GM18505 (cell line): ENCODE measurements at regions not wholly inside any gene's neighbourhood (a gene's known extent, or its start where the extent isn't known, plus 50 kb on each side); places are given as distances from the start of the nearest gene placed in this dataset.

Experiments
- ATAC-seq: cut with Tn5 transposase; IDR thresholded peaks from one replicate; pipeline ENCODE4 v1.9.1; 2021; ENCODE audit not compliant: unreplicated experiment
- POLR2A ChIP-seq: IDR thresholded peaks from 4 replicates; pipeline ENCODE4 v1.6.1; 2011; ENCODE audit warnings: borderline replicate concordance; ENCODE audit not compliant: insufficient read depth, insufficient read length; ENCODE audit errors: extremely low read depth

DNA sequence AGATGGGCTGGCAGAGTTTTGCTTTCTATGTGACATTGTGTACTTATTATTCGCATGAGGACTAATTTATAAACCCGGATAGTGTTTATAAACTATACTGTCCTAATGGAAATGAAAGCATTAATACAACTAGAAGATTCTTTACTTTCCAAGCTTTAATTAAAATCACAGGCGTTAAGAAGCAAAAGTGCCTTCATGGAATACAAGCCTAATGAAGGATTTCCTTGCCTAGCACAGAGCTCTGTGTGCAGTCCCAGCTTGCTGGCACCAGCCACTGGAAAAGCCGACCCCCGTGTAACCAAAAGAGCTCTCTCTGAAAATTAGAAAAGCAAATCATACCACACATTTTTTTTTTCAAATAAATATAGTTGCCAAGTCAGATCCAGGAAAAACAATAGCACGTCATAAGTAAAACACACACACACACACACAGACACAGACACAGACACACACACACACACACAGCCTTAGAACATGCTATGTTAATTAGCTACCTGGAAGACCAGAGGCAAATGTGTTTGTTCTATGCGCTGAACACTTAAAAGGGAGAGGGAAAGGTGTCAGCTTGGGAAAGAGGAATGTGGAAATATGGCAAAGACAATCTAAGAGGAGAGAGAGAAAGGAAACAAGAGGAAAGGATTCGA, 1084.2 kb downstream of the TUSC7 start:
- no peak for ATAC-seq
- TF ChIP-seq POLR2A, result no peak

DNA sequence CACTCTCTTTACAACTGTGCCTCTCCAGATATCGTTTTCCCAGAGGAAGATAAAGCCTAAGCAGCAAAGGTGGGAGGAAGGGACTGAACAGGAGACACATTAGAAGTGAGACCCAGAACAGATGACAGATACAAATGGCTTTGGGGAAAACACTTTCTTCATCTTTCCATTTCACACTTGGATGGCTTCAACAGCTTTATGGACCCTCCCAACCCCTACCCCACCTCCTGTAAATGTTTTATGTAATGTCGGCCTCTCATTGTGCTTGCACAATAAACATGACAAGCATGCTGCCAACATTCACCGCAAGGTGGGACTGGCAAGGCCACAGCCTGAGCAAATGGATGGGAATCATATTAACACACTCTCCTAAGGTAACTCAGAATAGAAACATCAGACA, 1088.6 kb downstream of the TUSC7 start:
- no peak for ATAC-seq
- no peak for TF ChIP-seq POLR2A

- no peak for TF ChIP-seq POLR2A
- no peak for ATAC-seq
These were observed 1089.3 kb downstream of the TUSC7 start for GRCh38 chr3:117798687-117799386.

DNA sequence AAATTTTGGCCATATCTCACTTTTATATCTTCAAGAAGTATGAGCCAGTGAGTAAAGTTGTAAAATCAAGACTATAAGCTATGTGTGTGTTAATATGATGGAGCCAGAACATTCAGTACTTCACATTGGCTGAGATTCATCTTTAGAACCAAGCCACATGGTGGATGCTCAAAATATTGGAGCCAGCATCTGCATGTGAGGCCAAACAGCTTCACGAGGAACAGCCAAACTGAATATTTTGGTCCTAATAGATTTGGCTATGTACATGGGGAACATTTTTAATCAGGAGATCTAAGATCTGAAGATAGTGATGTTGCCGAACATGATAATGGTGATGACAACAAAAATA, 1089.8 kb downstream of the TUSC7 start:
- no peak for ATAC-seq
- TF ChIP-seq POLR2A, result no peak

GRCh38 chr3:117801912-117802239, 1092.3 kb downstream of the TUSC7 start:
- TF ChIP-seq POLR2A, result no peak
- ATAC-seq, result no peak

DNA sequence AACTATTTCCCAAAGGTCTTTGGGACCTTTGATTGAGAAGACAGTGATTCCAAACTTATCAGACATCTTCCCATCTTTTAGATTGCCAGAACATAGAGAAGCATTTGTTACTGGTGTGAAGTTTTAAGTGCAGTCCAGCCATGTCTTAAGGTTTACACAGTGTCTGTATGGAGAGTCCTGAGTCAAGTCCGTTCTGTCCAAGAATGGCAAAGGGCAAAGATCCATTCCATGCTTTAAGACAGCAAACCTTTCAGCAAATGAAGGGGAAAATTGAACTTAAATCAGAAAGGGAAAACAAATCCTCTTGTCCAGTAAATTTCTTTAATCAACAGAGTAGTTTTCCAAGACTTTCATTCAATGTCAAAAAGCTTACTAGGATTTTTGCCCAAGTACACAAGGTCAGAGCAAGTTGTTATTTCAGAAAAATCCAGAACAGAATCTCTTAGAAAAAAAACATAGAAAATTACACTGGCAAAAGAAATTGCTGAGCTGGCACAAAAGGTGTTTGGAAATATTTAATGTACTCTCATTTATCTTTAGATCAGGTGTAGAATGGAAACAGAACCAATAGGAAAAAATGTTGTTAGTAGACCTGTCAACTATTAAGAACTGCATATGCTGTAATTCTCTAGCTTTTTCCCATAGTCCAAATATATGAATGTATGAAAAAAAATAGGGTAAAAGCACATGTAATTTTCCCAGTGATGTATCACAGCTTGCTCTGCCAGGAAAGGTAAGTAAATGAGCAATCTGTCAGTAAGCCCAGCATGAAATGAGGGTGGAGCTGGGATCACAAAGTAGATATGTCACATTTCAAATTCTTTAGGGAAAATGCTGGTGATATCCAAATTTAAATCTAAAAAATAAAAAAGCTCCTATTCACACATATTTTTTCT, 1099.9 kb downstream of the TUSC7 start:
- no peak for TF ChIP-seq POLR2A
- ATAC-seq, result no peak

- no peak for ATAC-seq
- TF ChIP-seq POLR2A, result no peak
These were observed 1102.2 kb downstream of the TUSC7 start for GRCh38 chr3:117811786-117812185.

GRCh38 chr3:117814975-117815374, 1105.4 kb downstream of the TUSC7 start:
- no peak for TF ChIP-seq POLR2A
- no peak for ATAC-seq

DNA sequence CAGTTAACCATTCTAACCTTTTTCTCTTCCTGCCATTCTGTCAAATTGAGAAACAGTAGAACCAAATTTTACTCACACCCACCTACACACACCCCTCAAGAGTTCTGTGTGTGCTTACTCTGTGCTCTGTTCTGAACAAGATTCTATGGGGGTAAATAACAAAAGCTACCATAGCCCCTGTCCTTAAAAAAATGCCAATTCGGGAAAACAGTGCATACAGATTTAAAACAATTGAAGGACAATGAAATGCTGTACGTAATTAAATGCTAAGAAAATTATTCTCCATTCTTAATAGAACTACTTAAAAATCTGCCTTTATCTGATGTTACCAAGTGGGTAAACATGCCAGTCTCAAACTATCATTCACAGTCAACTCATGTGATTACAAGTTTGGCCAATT, 1107.5 kb downstream of the TUSC7 start:
- TF ChIP-seq POLR2A, result no peak
- ATAC-seq, result no peak

GRCh38 chr3:117818592-117818991, 1109.0 kb downstream of the TUSC7 start:
- TF ChIP-seq POLR2A, result no peak
- ATAC-seq, result no peak

DNA sequence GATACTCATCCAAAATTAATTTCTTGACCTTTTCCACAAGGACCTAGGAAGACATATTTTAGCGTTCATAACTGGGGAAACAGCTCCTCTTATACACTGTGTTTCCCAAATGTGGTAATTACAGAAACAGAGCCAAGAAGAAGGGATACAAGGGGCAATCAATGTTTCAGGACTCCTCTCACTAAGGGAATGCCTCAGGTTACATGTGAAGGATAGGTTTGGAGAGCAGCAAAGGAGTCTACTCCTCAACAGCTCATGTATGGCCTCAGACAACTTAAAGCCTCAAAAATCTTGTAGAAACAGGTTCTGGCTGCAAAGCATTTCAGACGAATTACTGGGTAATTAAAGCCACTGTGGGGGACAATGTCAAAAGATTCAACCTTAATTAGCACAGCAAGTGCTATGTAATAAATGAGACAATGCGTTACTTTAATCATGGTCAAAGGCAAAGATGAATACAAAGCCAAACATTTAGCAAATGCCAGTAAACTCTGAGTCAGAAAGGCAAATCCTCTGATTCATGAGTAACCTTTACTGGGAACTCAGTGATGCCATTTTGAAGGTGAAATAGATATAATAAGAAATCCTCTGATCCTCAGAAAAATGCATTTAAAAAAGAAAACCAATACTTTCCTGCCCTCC, 1111.2 kb downstream of the TUSC7 start:
- no peak for TF ChIP-seq POLR2A
- ATAC-seq, result no peak

DNA sequence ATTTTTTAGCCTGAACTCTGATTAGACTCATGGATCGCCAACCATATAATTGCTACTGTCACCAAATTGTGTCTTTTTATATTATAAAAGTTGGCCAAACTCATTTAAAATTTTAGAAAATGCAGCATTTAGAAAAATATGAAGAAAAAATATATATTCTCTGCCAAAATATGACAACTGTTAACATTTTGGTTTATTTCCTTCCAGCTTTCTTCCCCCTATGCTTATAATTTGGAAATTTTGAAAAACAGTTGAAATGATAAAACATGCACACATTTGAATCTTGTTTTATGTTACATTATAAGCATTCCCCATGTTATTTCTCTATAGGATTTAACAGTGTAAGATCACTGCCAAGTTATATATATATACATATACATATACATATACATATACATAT, 1112.8 kb downstream of the TUSC7 start:
- TF ChIP-seq POLR2A, result no peak

GRCh38 chr3:117836296-117836695, 1126.7 kb downstream of the TUSC7 start:
- TF ChIP-seq POLR2A, result no peak

More for the DNA sequence above, 1112.8 kb downstream of the TUSC7 start:
- ATAC-seq, result no peak

GRCh38 chr3:117837391-117837790, 1127.8 kb downstream of the TUSC7 start:
- no peak for TF ChIP-seq POLR2A
- ATAC-seq, result no peak

More at GRCh38 chr3:117836296-117836695, 1126.7 kb downstream of the TUSC7 start:
- no peak for ATAC-seq

GRCh38 chr3:117842086-117842485, 1132.5 kb downstream of the TUSC7 start:
- ATAC-seq, result no peak
- TF ChIP-seq POLR2A, result no peak
